Muscle of back (tissue), 3 donors: ENCODE measurements at regions not wholly inside any gene's neighbourhood (a gene's known extent, or its start where the extent isn't known, plus 50 kb on each side); places are given as distances from the start of the nearest gene placed in this dataset.
A peak's percentile ranks its signal among the peaks of the same experiment; 100 is the strongest.

Source experiments
- DNase-seq, 3 donors: peaks; one replicate each; pipeline versions ENCODE4 v3.0.0 to v3.0.0-alpha.2; 2013

GRCh38 chr10:52696232-52696631 is 76.4 kb downstream of the MBL2 start:
- no peak for DNase-seq

GRCh38 chr10:52701647-52702046 is 70.9 kb downstream of the MBL2 start:
- DNase-seq, result peak in 2 of 3 donors; percentile 1 to 16

- DNase-seq, result no peak
Observed at GRCh38 chr10:52703451-52703850, 69.1 kb downstream of the MBL2 start.

GRCh38 chr10:52703898-52704297 is 68.7 kb downstream of the MBL2 start:
- DNase-seq, result peak in 1 of 3 donors; percentile 10

GRCh38 chr10:52706332-52707070 is 66.1 kb downstream of the MBL2 start:
- no peak for DNase-seq
